GM18517 (cell line): ENCODE measurements at regions not wholly inside any gene's neighbourhood (a gene's known extent, or its start where the extent isn't known, plus 50 kb on each side); places are given as distances from the start of the nearest gene placed in this dataset.

Experiments
- ATAC-seq: cut with Tn5 transposase; IDR thresholded peaks from one replicate; pipeline ENCODE4 v1.9.1; 2021; ENCODE audit warnings: mild to moderate bottlenecking, moderate library complexity; ENCODE audit not compliant: unreplicated experiment

- no peak for ATAC-seq
These were observed 1079.5 kb downstream of the IGSF11 start for GRCh38 chr3:117955196-117955595.

GRCh38 chr3:117958027-117958426 lies 1076.6 kb downstream of the IGSF11 start:
- ATAC-seq = no peak

- no peak for ATAC-seq
These were observed 1071.9 kb downstream of the IGSF11 start for GRCh38 chr3:117962750-117963149.

- no peak for ATAC-seq
These were observed 1070.8 kb downstream of the IGSF11 start for GRCh38 chr3:117963858-117964257.

- ATAC-seq = no peak
These were observed 1069.8 kb downstream of the IGSF11 start for GRCh38 chr3:117964814-117965213.

GRCh38 chr3:117977504-117978228 lies 1057.0 kb downstream of the IGSF11 start:
- no peak for ATAC-seq

- no peak for ATAC-seq
These were observed 1055.2 kb downstream of the IGSF11 start for GRCh38 chr3:117979466-117979865.

GRCh38 chr3:117987256-117987655 lies 1047.4 kb downstream of the IGSF11 start:
- no peak for ATAC-seq

- ATAC-seq = no peak
These were observed 1044.7 kb downstream of the IGSF11 start for GRCh38 chr3:117989982-117990381.

GRCh38 chr3:117990627-117991026 lies 1044.0 kb downstream of the IGSF11 start:
- no peak for ATAC-seq

GRCh38 chr3:117995842-117996437 lies 1038.7 kb downstream of the IGSF11 start:
- ATAC-seq = no peak

- ATAC-seq = peak; percentile 86
These were observed 1037.2 kb downstream of the IGSF11 start for GRCh38 chr3:117997201-117998049.

- no peak for ATAC-seq
These were observed 1036.6 kb downstream of the IGSF11 start for GRCh38 chr3:117998071-117998470.

- ATAC-seq = no peak
These were observed 1034.4 kb downstream of the IGSF11 start for GRCh38 chr3:118000219-118000618.

GRCh38 chr3:118001380-118001779 lies 1033.3 kb downstream of the IGSF11 start:
- no peak for ATAC-seq

GRCh38 chr3:118011910-118012309 lies 1022.7 kb downstream of the IGSF11 start:
- ATAC-seq = no peak

- no peak for ATAC-seq
These were observed 1005.6 kb downstream of the IGSF11 start for GRCh38 chr3:118029049-118029448.

GRCh38 chr3:118036215-118036614 lies 998.4 kb downstream of the IGSF11 start:
- ATAC-seq = no peak

GRCh38 chr3:118055381-118055780 lies 979.3 kb downstream of the IGSF11 start:
- ATAC-seq = no peak

- ATAC-seq = no peak
These were observed 977.6 kb downstream of the IGSF11 start for GRCh38 chr3:118057086-118057485.

GRCh38 chr3:118059096-118059495 lies 975.5 kb downstream of the IGSF11 start:
- ATAC-seq = no peak

GRCh38 chr3:118067439-118067838 lies 967.2 kb downstream of the IGSF11 start:
- ATAC-seq = no peak
